IMR-90 (cell line): ENCODE measurements at regions not wholly inside any gene's neighbourhood (a gene's known extent, or its start where the extent isn't known, plus 50 kb on each side); places are given as distances from the start of the nearest gene placed in this dataset.

Source experiments
- FOS ChIP-seq: fragments of 150-350 bp; IDR thresholded peaks from 2 replicates; pipeline ENCODE4 v1.6.1; 2016; ENCODE audit warnings: low read depth, low read length
- POLR2A ChIP-seq: IDR thresholded peaks from 2 replicates; pipeline ENCODE4 v1.6.1; 2012; ENCODE audit warnings: mild to moderate bottlenecking, low read depth, low read length
- TF ChIP-seq, protein P1 (sequence below): conservative IDR thresholded peaks from 2 replicates; pipeline ENCODE4 v1.5.1; 2012; ENCODE audit warnings: mild to moderate bottlenecking, low read depth, low read length, improper control_type of control experiment

DNA sequence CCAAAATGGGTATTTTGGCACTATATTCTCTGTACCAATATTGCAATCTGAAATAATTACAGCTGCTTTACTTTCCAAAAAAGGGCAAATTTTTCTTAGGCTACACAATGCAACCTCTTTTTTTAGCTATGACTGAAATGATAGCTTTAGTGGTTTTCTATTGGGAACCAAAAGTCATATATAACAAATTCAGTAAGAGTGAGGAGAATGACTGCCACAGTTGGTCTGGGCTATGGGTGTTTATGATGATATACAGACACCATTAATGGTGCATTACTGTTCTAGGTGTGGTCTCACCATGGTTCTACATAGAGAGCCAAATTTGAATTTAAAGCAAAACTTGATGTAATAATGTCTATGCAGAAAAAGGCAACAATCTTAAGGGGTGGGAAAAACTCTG is 72.3 kb upstream of the PTBP2 start:
- no peak for TF ChIP-seq FOS
- TF ChIP-seq, protein P1, sequence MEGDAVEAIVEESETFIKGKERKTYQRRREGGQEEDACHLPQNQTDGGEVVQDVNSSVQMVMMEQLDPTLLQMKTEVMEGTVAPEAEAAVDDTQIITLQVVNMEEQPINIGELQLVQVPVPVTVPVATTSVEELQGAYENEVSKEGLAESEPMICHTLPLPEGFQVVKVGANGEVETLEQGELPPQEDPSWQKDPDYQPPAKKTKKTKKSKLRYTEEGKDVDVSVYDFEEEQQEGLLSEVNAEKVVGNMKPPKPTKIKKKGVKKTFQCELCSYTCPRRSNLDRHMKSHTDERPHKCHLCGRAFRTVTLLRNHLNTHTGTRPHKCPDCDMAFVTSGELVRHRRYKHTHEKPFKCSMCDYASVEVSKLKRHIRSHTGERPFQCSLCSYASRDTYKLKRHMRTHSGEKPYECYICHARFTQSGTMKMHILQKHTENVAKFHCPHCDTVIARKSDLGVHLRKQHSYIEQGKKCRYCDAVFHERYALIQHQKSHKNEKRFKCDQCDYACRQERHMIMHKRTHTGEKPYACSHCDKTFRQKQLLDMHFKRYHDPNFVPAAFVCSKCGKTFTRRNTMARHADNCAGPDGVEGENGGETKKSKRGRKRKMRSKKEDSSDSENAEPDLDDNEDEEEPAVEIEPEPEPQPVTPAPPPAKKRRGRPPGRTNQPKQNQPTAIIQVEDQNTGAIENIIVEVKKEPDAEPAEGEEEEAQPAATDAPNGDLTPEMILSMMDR: no peak
- no peak for TF ChIP-seq POLR2A
